ENCODE measurements at regions not wholly inside any gene's neighbourhood (a gene's known extent, or its start where the extent isn't known, plus 50 kb on each side); places are given as distances from the start of the nearest gene placed in this dataset.

DNA sequence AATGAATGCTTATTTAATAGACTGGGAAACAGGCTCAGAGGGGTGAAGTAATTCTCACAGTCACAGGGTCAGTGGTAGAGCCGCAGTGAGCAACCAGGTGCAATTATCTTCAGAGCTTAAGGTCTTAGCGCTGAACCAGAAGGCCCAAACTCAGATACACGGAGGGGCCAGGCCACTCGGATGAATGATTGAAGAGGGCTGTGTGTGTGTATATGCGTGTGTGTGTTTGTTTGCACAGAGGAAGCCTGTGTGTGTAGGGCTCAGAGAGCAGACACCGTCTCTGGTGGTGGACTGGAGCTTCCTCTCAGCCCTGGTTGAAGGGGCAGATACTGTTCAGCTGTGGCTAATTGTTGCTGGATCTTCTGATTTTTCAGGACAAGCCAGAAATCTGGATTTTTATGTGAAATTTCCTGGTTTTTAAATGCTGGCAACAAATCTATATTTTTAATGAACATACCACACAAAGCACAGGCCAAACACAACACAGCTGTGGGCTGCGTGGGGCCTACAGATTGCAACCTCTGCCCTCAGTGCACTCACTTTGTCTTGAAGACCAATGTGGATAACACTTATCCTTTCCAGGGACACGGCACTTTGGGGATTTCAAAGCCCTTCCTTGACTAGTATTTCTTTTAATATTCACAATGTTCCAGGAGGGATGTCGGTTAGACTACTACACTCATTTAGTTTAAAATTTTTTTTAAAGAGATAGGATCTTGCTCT is 94.5 kb upstream of the NRXN3 start:
- CTCF ChIA-PET: no interaction called here
- H3K27ac Mint-ChIP-seq: no peak overlapping the region

DNA sequence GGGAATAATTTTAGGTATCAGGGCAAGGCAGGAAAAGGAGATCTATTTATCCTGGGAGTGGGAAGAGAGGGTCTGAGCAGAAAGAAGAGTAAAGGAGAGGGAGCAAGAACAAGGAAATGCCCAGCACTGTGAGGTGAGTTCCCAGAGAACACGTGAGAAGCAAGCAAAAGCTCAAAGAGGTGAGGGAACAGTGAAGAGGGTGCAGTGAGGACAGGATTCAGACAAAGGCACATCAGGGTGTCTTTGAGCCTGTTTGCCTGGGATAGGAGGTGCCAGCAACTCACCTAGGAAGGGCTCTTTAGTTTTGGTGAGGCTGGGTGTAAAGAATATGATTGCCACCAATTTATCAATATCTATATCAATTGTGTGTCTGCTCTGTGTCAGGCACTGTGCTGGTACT is 88.9 kb upstream of the NRXN3 start:
- Mint-ChIP-seq H3K4me1 (no peaks in the 10 kb centered on the region), H3K27me3 (peaks cover 4 to 7% of the 10 kb centered on the region in 2 donors), H3K9me3 (no peaks in the 10 kb centered on the region), H3K4me3 (no peak overlapping the region), H3K27ac (no peak overlapping the region), H3K36me3 (no peaks in the 10 kb centered on the region)
- no peak for DNase-seq
- Histone ChIP-seq H3K27ac (ENCODE audit: low read length) (no peak overlapping the region), H3K4me1 (ENCODE audit: control insufficient read depth in 1 of 2, extremely low read depth in 1 of 2, insufficient read depth in 2 of 2, low read length in 2 of 2) (no peaks in the 10 kb centered on the region), H3K4me3 (ENCODE audit: control insufficient read depth in 1 of 2, extremely low read depth in 1 of 2, low read length in 1 of 2) (no peak overlapping the region), H3K27me3 (replicated peaks in 1 of 2; ENCODE audit: control insufficient read depth in 2 of 2, extremely low read depth in 1 of 2, insufficient read depth in 2 of 2, low read length in 1 of 2) (peaks cover 0 to 2% of the 10 kb centered on the region in 2 experiments), H3K36me3 (ENCODE audit: control insufficient read depth in 2 of 2, extremely low read depth in 1 of 2, insufficient read depth in 1 of 2, low read length in 1 of 2) (no peaks in the 10 kb centered on the region), H3K9me3 (no peaks in the 10 kb centered on the region)
- CTCF ChIA-PET: no interaction called here
- WGBS (ENCODE audit: insufficient coverage): 30% methylated on average over 1 of the region's 1 CpG
- no peak for ATAC-seq (replicated peaks in 1 of 4)
- POLR2A ChIA-PET: no interaction called here

More for the DNA sequence above, 94.5 kb upstream of the NRXN3 start:
- H3K9me3 Mint-ChIP-seq: no peaks in the 10 kb centered on the region
- peaks cover 2 to 4% of the 10 kb centered on the region in 2 donors for H3K27me3 Mint-ChIP-seq
- Histone ChIP-seq H3K27me3 (replicated peaks in 1 of 2; ENCODE audit: control insufficient read depth in 2 of 2, extremely low read depth in 1 of 2, insufficient read depth in 2 of 2, low read length in 1 of 2) (peaks cover 0 to 4% of the 10 kb centered on the region in 2 experiments), H3K27ac (ENCODE audit: low read length) (no peak overlapping the region), H3K4me3 (ENCODE audit: control insufficient read depth in 1 of 2, extremely low read depth in 1 of 2, low read length in 1 of 2) (no peak overlapping the region), H3K9me3 (no peaks in the 10 kb centered on the region), H3K36me3 (ENCODE audit: control insufficient read depth in 2 of 2, extremely low read depth in 1 of 2, insufficient read depth in 1 of 2, low read length in 1 of 2) (no peaks in the 10 kb centered on the region), H3K4me1 (ENCODE audit: control insufficient read depth in 1 of 2, extremely low read depth in 1 of 2, insufficient read depth in 2 of 2, low read length in 2 of 2) (no peaks in the 10 kb centered on the region)
- WGBS (ENCODE audit: insufficient coverage): 90% methylated on average over 7 of the region's 9 CpGs
- ATAC-seq (replicated peaks in 1 of 4): no peak
- no peaks in the 10 kb centered on the region for H3K36me3 Mint-ChIP-seq
- DNase-seq: no peak
- H3K4me1 Mint-ChIP-seq: no peaks in the 10 kb centered on the region
- POLR2A ChIA-PET: no interaction called here
- no peak overlapping the region for H3K4me3 Mint-ChIP-seq

DNA sequence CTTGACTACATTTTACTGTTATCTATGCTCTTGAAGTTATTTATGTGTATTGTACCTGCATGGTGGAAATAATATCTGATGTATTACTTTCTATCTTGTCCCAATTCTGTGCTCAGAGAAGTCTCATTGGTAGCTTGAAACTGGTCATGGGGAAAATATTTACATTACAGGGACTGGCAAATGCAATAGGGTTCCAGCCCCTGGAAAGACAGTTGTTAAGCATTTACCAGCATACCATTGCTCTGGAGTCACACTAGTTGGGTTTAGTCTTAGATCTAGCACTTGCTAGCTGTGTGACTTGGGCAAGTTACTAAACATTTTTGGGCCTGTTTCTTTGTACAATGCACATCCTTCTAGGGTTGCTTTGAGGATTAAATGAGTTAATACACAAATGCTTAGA is 86.3 kb upstream of the NRXN3 start:
- Mint-ChIP-seq H3K4me1 (no peaks in the 10 kb centered on the region), H3K27me3 (peaks cover 4 to 6% of the 10 kb centered on the region in 2 donors), H3K36me3 (no peaks in the 10 kb centered on the region), H3K27ac (no peak overlapping the region), H3K9me3 (no peaks in the 10 kb centered on the region), H3K4me3 (no peak overlapping the region)
- no peaks in the 10 kb centered on the region for H3K9me3 ChIP-seq
- no peaks in the 10 kb centered on the region for H3K4me1 ChIP-seq (ENCODE audit: control insufficient read depth in 1 of 2, extremely low read depth in 1 of 2, insufficient read depth in 2 of 2, low read length in 2 of 2)
- no peak overlapping the region for H3K27ac ChIP-seq (ENCODE audit: low read length)
- H3K36me3 ChIP-seq (ENCODE audit: control insufficient read depth in 2 of 2, extremely low read depth in 1 of 2, insufficient read depth in 1 of 2, low read length in 1 of 2): no peaks in the 10 kb centered on the region
- no peak for ATAC-seq (replicated peaks in 1 of 4)
- H3K4me3 ChIP-seq (ENCODE audit: control insufficient read depth in 1 of 2, extremely low read depth in 1 of 2, low read length in 1 of 2): no peak overlapping the region
- no peak for DNase-seq
- H3K27me3 ChIP-seq (replicated peaks in 1 of 2; ENCODE audit: control insufficient read depth in 2 of 2, extremely low read depth in 1 of 2, insufficient read depth in 2 of 2, low read length in 1 of 2): peaks cover 0 to 8% of the 10 kb centered on the region in 2 experiments
- POLR2A ChIA-PET: no interaction called here
- CTCF ChIA-PET: no interaction called here

DNA sequence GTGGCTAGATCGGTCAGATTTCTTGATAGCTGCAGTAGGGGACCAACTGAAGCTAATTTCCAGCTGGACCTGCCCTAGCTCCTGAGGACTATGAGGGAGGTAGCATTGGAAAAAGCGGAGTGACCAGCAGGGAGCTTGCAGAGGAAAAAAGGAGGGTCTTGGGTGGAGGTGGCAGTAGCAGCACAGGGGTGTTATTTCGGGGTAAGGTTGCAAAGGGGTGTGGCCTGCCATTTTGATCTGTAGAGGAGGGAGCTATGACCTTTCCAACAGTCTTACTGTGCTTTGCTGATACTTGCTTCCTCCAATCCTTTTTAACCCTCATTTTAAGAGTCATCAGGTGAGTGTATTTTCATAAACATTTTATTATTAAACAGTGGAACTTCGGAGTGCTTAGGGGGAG is 83.8 kb upstream of the NRXN3 start:
- Mint-ChIP-seq H3K9me3 (no peaks in the 10 kb centered on the region), H3K27me3 (peaks cover 4 to 13% of the 10 kb centered on the region in 2 donors), H3K27ac (no peak overlapping the region), H3K4me1 (no peaks in the 10 kb centered on the region), H3K4me3 (no peak overlapping the region), H3K36me3 (no peaks in the 10 kb centered on the region)
- Histone ChIP-seq H3K4me3 (ENCODE audit: control insufficient read depth in 1 of 2, extremely low read depth in 1 of 2, low read length in 1 of 2) (no peak overlapping the region), H3K27ac (ENCODE audit: low read length) (no peak overlapping the region), H3K27me3 (replicated peaks in 1 of 2; ENCODE audit: control insufficient read depth in 2 of 2, extremely low read depth in 1 of 2, insufficient read depth in 2 of 2, low read length in 1 of 2) (peaks cover 0 to 17% of the 10 kb centered on the region in 2 experiments), H3K9me3 (no peaks in the 10 kb centered on the region), H3K36me3 (ENCODE audit: control insufficient read depth in 2 of 2, extremely low read depth in 1 of 2, insufficient read depth in 1 of 2, low read length in 1 of 2) (no peaks in the 10 kb centered on the region), H3K4me1 (ENCODE audit: control insufficient read depth in 1 of 2, extremely low read depth in 1 of 2, insufficient read depth in 2 of 2, low read length in 2 of 2) (no peaks in the 10 kb centered on the region)
- WGBS (ENCODE audit: insufficient coverage): 56% methylated on average over 2 of the region's 4 CpGs
- ChIA-PET CTCF (no interaction called here), POLR2A (no interaction called here)
- no peak for ATAC-seq (replicated peaks in 1 of 4)
- DNase-seq: no peak

DNA sequence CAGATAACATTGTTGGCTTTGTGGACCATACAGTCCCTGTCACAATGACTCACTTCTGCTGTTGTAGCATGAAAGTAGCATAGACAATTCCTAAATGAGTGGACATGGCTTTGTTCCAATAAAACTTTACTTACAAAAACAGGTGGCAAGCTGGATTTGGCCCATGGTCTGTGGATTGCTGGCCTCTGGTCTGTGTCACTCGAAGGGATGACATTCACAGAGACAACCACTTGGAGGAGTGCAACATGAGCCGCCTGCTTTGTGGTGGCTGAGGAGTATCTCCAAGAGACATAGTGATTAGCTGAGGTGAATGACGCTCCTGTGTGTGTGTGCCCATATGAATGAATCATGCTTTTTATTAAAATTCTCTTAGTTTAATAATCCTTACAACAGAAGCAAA is 81.3 kb upstream of the NRXN3 start:
- H3K4me3 ChIP-seq (ENCODE audit: control insufficient read depth in 1 of 2, extremely low read depth in 1 of 2, low read length in 1 of 2): no peak overlapping the region
- peaks cover 0 to 30% of the 10 kb centered on the region in 2 experiments for H3K27me3 ChIP-seq (replicated peaks in 1 of 2; ENCODE audit: control insufficient read depth in 2 of 2, extremely low read depth in 1 of 2, insufficient read depth in 2 of 2, low read length in 1 of 2)
- no peak overlapping the region for H3K27ac ChIP-seq (ENCODE audit: low read length)
- no peaks in the 10 kb centered on the region for H3K4me1 ChIP-seq (ENCODE audit: control insufficient read depth in 1 of 2, extremely low read depth in 1 of 2, insufficient read depth in 2 of 2, low read length in 2 of 2)
- Mint-ChIP-seq H3K36me3 (no peaks in the 10 kb centered on the region), H3K9me3 (no peaks in the 10 kb centered on the region), H3K27ac (no peak overlapping the region), H3K27me3 (peaks cover 8 to 23% of the 10 kb centered on the region in 2 donors), H3K4me3 (no peak overlapping the region), H3K4me1 (no peaks in the 10 kb centered on the region)
- H3K9me3 ChIP-seq: no peaks in the 10 kb centered on the region
- ChIA-PET POLR2A (no interaction called here), CTCF (no interaction called here)
- 60% methylated on average over 1 of the region's 3 CpGs for WGBS (ENCODE audit: insufficient coverage)
- DNase-seq (no peak), ATAC-seq (replicated peaks in 1 of 4) (no peak)
- H3K36me3 ChIP-seq (ENCODE audit: control insufficient read depth in 2 of 2, extremely low read depth in 1 of 2, insufficient read depth in 1 of 2, low read length in 1 of 2): no peaks in the 10 kb centered on the region

DNA sequence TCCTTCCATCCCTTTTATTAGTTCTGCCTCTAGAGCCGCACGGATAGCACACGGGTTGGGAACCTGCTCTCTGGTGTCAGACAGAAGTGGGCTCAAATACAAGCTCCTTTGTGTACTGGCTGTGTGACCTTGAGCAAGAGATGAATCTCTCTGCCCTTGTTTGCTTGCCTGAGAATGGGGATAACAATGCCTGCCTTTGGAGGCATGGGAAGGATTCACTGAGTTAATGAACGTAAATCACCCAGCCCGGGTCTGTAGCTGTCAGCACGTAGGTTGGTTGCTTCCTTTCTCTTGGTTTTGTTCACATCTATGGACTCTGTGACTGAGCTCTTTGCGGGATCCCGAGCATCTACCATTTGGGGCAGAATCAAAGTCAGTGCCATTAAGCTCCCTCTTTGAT is 79.3 kb upstream of the NRXN3 start:
- Histone ChIP-seq H3K27me3 (replicated peaks in 1 of 2; ENCODE audit: control insufficient read depth in 2 of 2, extremely low read depth in 1 of 2, insufficient read depth in 2 of 2, low read length in 1 of 2) (peaks cover 0 to 30% of the 10 kb centered on the region in 2 experiments), H3K4me1 (ENCODE audit: control insufficient read depth in 1 of 2, extremely low read depth in 1 of 2, insufficient read depth in 2 of 2, low read length in 2 of 2) (no peaks in the 10 kb centered on the region), H3K36me3 (ENCODE audit: control insufficient read depth in 2 of 2, extremely low read depth in 1 of 2, insufficient read depth in 1 of 2, low read length in 1 of 2) (no peaks in the 10 kb centered on the region), H3K9me3 (no peaks in the 10 kb centered on the region), H3K4me3 (ENCODE audit: control insufficient read depth in 1 of 2, extremely low read depth in 1 of 2, low read length in 1 of 2) (no peak overlapping the region), H3K27ac (ENCODE audit: low read length) (no peak overlapping the region)
- POLR2A ChIA-PET: no interaction called here
- no peaks in the 10 kb centered on the region for H3K4me1 Mint-ChIP-seq
- no peak for DNase-seq
- no peak for ATAC-seq (replicated peaks in 1 of 4)
- no peak overlapping the region for H3K4me3 Mint-ChIP-seq
- 58% methylated on average over 8 of the region's 8 CpGs for WGBS (ENCODE audit: insufficient coverage)
- H3K27me3 Mint-ChIP-seq: peaks cover 8 to 23% of the 10 kb centered on the region in 2 donors
- CTCF ChIA-PET: no interaction called here
- H3K27ac Mint-ChIP-seq: no peak overlapping the region
- H3K36me3 Mint-ChIP-seq: no peaks in the 10 kb centered on the region
- no peaks in the 10 kb centered on the region for H3K9me3 Mint-ChIP-seq

DNA sequence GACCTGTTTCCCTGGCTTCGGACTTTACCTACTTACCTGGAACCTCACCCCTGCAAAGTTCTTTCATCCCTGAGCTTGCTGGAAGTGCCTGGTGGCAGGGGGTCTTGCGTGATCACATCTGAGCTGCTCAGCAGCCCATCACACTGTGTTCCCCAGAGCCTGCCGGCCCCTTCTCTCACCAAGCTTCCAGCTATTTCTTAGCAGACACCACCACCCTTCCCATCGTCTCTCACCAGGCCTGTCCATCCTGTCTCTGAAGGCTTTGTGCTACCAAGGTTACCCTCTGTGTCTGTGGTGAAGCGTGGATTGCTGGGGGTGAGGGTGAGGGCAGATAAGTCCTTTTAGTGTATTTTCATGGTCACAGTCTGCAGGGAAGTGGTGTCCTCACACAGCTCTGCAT is 78.8 kb upstream of the NRXN3 start:
- ChIA-PET POLR2A (no interaction called here), CTCF (no interaction called here)
- Mint-ChIP-seq H3K27ac (no peak overlapping the region), H3K9me3 (no peaks in the 10 kb centered on the region), H3K4me3 (no peak overlapping the region), H3K27me3 (peaks cover 8 to 23% of the 10 kb centered on the region in 2 donors), H3K4me1 (no peaks in the 10 kb centered on the region), H3K36me3 (no peaks in the 10 kb centered on the region)
- peaks cover 0 to 26% of the 10 kb centered on the region in 2 experiments for H3K27me3 ChIP-seq (replicated peaks in 1 of 2; ENCODE audit: control insufficient read depth in 2 of 2, extremely low read depth in 1 of 2, insufficient read depth in 2 of 2, low read length in 1 of 2)
- H3K27ac ChIP-seq (ENCODE audit: low read length): no peak overlapping the region
- H3K4me1 ChIP-seq (ENCODE audit: control insufficient read depth in 1 of 2, extremely low read depth in 1 of 2, insufficient read depth in 2 of 2, low read length in 2 of 2): no peaks in the 10 kb centered on the region
- no peaks in the 10 kb centered on the region for H3K9me3 ChIP-seq
- no peak for ATAC-seq (replicated peaks in 1 of 4)
- no peaks in the 10 kb centered on the region for H3K36me3 ChIP-seq (ENCODE audit: control insufficient read depth in 2 of 2, extremely low read depth in 1 of 2, insufficient read depth in 1 of 2, low read length in 1 of 2)
- no peak for DNase-seq
- 77% methylated on average over 2 of the region's 5 CpGs for WGBS (ENCODE audit: insufficient coverage)
- no peak overlapping the region for H3K4me3 ChIP-seq (ENCODE audit: control insufficient read depth in 1 of 2, extremely low read depth in 1 of 2, low read length in 1 of 2)
